ENCODE measurements at regions not wholly inside any gene's neighbourhood (a gene's known extent, or its start where the extent isn't known, plus 50 kb on each side); places are given as distances from the start of the nearest gene placed in this dataset.
A peak's percentile ranks its signal among the peaks of the same experiment; 100 is the strongest.

DNA sequence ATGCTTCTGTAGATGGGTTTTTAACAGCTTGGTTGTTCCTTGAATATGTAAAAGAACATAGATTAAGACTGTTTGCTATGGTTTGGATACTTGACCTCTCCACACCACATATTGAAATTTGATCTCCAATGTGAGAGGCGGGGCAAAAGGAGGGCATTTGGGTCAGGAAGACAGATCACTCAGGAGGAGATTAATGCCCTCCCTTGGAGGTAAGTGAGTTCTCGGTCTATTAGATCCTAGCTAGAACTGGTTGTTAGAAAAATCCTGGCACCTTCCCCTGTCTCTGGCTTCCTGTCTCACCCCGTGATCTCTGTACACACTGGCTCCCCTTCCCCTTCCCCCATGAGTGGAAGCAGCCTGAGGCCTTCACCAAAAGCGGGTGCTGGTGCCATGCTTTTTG lies 281.1 kb upstream of the ANKRD55 start:
- no peaks in the 10 kb centered on the region for H3F3A ChIP-seq (ENCODE audit: insufficient read depth)
- H3K9me2 ChIP-seq (ENCODE audit: insufficient read depth): no peaks in the 10 kb centered on the region
- no peaks in the 10 kb centered on the region for H3K36me3 ChIP-seq (ENCODE audit: low read depth)
- DNase-seq: no peak
- H3K4me1 ChIP-seq (ENCODE audit: insufficient read depth): no peaks in the 10 kb centered on the region
- in situ Hi-C loops (cut with MboI): no loop called here
- H4K20me1 ChIP-seq (ENCODE audit: insufficient read depth): no peaks in the 10 kb centered on the region
- H3K9me3 ChIP-seq (ENCODE audit: low read depth): no peaks in the 10 kb centered on the region
- H3K27me3 ChIP-seq (replicated peaks; ENCODE audit: insufficient read depth): peaks cover 7% of the 10 kb centered on the region
- no peak overlapping the region for H3K4me2 ChIP-seq (ENCODE audit: unreplicated experiment)
- H3K4me3 ChIP-seq: no peak overlapping the region
- TF ChIP-seq EZH2 (IDR thresholded peaks at IDR 0.05; ENCODE audit: insufficient read depth, poor library complexity, severe bottlenecking): no peak
- TF ChIP-seq EZH2phosphoT487 (IDR thresholded peaks at IDR 0.05; ENCODE audit: insufficient read depth, low read depth): no peak
- H2AFZ ChIP-seq: no peak overlapping the region
- WGBS, 2 experiments (ENCODE audit: low coverage in 1 of 2, low lambda C conversion rate in 2 of 2, missing lambda C conversion rate in 2 of 2): 75% methylated on average over 4 of the region's 4 CpGs
- H3K27ac ChIP-seq: no peak overlapping the region
- no peaks in the 10 kb centered on the region for H3K79me2 ChIP-seq (ENCODE audit: insufficient read depth)
- no peak overlapping the region for H3K9ac ChIP-seq

DNA sequence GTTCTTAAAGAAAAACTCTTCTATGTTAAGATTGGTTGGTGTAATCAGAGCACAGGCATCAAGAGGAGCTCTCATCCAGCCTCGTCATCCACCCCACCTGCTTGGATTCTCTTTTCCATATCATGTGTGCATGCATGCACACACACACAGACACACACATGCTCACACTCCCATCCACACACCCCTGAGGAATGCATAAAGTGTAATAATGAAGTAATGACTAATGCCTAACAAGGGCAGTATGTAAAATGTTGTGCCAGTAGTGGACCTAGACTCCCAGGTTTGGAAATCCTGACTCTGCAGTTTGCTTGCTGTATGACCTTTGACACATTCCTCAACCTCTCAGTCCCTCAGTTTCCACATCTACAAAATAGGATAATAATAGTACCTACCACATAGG lies 280.0 kb upstream of the ANKRD55 start:
- Histone ChIP-seq H4K20me1 (ENCODE audit: insufficient read depth) (no peaks in the 10 kb centered on the region), H3F3A (ENCODE audit: insufficient read depth) (no peaks in the 10 kb centered on the region), H3K4me3 (no peak overlapping the region), H3K9me2 (ENCODE audit: insufficient read depth) (no peaks in the 10 kb centered on the region), H3K9ac (no peak overlapping the region), H2AFZ (no peak overlapping the region), H3K9me3 (ENCODE audit: low read depth) (no peaks in the 10 kb centered on the region), H3K36me3 (ENCODE audit: low read depth) (no peaks in the 10 kb centered on the region), H3K27ac (no peak overlapping the region), H3K4me1 (ENCODE audit: insufficient read depth) (no peaks in the 10 kb centered on the region), H3K27me3 (replicated peaks; ENCODE audit: insufficient read depth) (no peaks in the 10 kb centered on the region; the same call in none of the 2 replicates), H3K79me2 (ENCODE audit: insufficient read depth) (no peaks in the 10 kb centered on the region), H3K4me2 (ENCODE audit: unreplicated experiment) (no peak overlapping the region)
- in situ Hi-C loops (cut with MboI): no loop called here
- 0% methylated on average over 1 of the region's 1 CpG for WGBS, 2 experiments (ENCODE audit: low coverage in 1 of 2, low lambda C conversion rate in 2 of 2, missing lambda C conversion rate in 2 of 2)
- DNase-seq: no peak
- TF ChIP-seq EZH2phosphoT487 (IDR thresholded peaks at IDR 0.05; ENCODE audit: insufficient read depth, low read depth) (no peak), EZH2 (IDR thresholded peaks at IDR 0.05; ENCODE audit: insufficient read depth, poor library complexity, severe bottlenecking) (no peak)

DNA sequence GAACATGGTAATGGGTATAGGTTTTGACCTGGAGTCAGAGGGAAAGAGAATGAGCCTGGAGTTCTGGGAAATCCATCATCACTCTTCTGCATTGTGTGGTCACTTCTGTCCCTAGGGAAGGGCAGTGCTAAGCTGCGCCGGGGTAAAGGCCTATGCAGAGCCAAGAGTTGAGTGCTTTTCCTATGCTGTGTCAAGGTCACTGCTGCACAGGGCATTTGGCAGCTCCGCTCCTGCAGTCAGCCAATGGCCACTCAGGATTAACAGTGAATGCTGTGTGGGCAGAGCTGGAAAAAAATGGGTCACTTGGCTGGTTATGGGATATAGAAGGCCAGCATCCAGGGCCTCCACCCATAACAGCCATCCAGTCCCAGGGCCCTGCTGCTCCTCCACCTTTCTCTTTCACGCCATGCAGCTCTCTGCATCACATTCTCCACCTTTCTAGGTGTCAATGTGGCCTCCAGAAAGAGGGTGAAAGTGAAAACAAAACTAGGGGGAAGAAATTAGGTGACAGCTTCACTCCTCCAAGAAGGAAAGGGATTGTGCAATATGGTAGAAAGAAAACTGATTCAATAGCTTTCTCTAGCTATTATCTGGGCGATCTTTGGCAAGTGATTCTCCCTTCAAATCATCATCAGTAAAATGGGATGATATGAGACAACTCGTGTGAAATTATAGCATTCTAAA lies 279.3 kb upstream of the ANKRD55 start:
- in situ Hi-C loops (cut with MboI): no loop called here

DNA sequence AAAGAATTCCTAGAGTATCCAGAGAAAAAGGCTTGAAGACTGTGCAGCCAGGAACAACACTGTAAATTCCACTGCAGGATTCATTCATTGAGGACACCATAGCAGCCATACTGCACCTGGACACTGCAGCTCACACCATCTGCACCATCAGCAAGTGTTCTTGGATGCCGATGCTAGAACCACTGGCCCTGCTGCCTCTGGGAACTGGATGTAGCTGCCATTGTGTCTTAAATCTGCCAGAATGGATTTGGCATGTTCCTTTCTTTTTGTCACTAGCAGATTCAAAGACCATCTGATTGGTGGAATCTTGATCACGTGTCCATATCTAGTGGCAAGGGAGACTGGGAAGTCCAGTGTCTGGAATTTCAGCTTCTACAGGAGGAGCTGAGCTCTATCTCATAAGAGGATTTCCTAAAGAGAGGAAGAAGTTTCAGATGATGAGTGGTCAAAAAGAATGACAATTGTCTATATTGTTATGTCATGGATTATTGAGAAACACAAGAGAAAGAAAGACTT lies 278.3 kb upstream of the ANKRD55 start:
- H3K36me3 ChIP-seq (ENCODE audit: low read depth): no peaks in the 10 kb centered on the region
- no peaks in the 10 kb centered on the region for H3F3A ChIP-seq (ENCODE audit: insufficient read depth)
- 72 to 73% methylated on average over 2 of the region's 2 CpGs for WGBS, 2 experiments (ENCODE audit: low coverage in 1 of 2, low lambda C conversion rate in 2 of 2, missing lambda C conversion rate in 2 of 2)
- no peak overlapping the region for H3K27ac ChIP-seq
- DNase-seq: no peak
- no peaks in the 10 kb centered on the region for H4K20me1 ChIP-seq (ENCODE audit: insufficient read depth)
- H3K4me3 ChIP-seq: no peak overlapping the region
- no peaks in the 10 kb centered on the region for H3K9me3 ChIP-seq (ENCODE audit: low read depth)
- no peak overlapping the region for H2AFZ ChIP-seq
- H3K4me2 ChIP-seq (ENCODE audit: unreplicated experiment): no peak overlapping the region
- H3K9ac ChIP-seq: no peak overlapping the region
- TF ChIP-seq EZH2phosphoT487 (IDR thresholded peaks at IDR 0.05; ENCODE audit: insufficient read depth, low read depth) (no peak), EZH2 (IDR thresholded peaks at IDR 0.05; ENCODE audit: insufficient read depth, poor library complexity, severe bottlenecking) (no peak)
- no peaks in the 10 kb centered on the region for H3K79me2 ChIP-seq (ENCODE audit: insufficient read depth)
- H3K27me3 ChIP-seq (replicated peaks; ENCODE audit: insufficient read depth): no peaks in the 10 kb centered on the region
- no peaks in the 10 kb centered on the region for H3K9me2 ChIP-seq (ENCODE audit: insufficient read depth)
- H3K4me1 ChIP-seq (ENCODE audit: insufficient read depth): no peaks in the 10 kb centered on the region
- in situ Hi-C loops (cut with MboI): no loop called here

More for the DNA sequence above, 279.3 kb upstream of the ANKRD55 start:
- Histone ChIP-seq H3K4me1 (ENCODE audit: insufficient read depth) (no peaks in the 10 kb centered on the region), H4K20me1 (ENCODE audit: insufficient read depth) (no peaks in the 10 kb centered on the region), H3K4me2 (ENCODE audit: unreplicated experiment) (no peak overlapping the region), H3K9me2 (ENCODE audit: insufficient read depth) (no peaks in the 10 kb centered on the region), H3K27ac (no peak overlapping the region), H3F3A (ENCODE audit: insufficient read depth) (no peaks in the 10 kb centered on the region), H3K9ac (no peak overlapping the region), H2AFZ (no peak overlapping the region), H3K9me3 (ENCODE audit: low read depth) (no peaks in the 10 kb centered on the region), H3K79me2 (ENCODE audit: insufficient read depth) (no peaks in the 10 kb centered on the region), H3K36me3 (ENCODE audit: low read depth) (no peaks in the 10 kb centered on the region), H3K27me3 (replicated peaks; ENCODE audit: insufficient read depth) (no peaks in the 10 kb centered on the region; the same call in 1 of the 2 replicates), H3K4me3 (no peak overlapping the region)
- 20 to 22% methylated on average over 6 of the region's 6 CpGs for WGBS, 2 experiments (ENCODE audit: low coverage in 1 of 2, low lambda C conversion rate in 2 of 2, missing lambda C conversion rate in 2 of 2)
- peak; percentile 30 for DNase-seq
- TF ChIP-seq EZH2phosphoT487 (IDR thresholded peaks at IDR 0.05; ENCODE audit: insufficient read depth, low read depth): no peak
- no peak for TF ChIP-seq EZH2 (IDR thresholded peaks at IDR 0.05; ENCODE audit: insufficient read depth, poor library complexity, severe bottlenecking)

All from GM23248 (cell line).